ENCODE measurements at regions not wholly inside any gene's neighbourhood (a gene's known extent, or its start where the extent isn't known, plus 50 kb on each side); places are given as distances from the start of the nearest gene placed in this dataset.

GRCh38 chr7:52365349-52365748, 670.1 kb upstream of the POM121L12 start:
- TF ChIP-seq, protein P1, sequence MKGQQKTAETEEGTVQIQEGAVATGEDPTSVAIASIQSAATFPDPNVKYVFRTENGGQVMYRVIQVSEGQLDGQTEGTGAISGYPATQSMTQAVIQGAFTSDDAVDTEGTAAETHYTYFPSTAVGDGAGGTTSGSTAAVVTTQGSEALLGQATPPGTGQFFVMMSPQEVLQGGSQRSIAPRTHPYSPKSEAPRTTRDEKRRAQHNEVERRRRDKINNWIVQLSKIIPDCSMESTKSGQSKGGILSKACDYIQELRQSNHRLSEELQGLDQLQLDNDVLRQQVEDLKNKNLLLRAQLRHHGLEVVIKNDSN (IDR thresholded peaks at IDR 0.05) = no peak
- TF ChIP-seq MAX (IDR thresholded peaks at IDR 0.05) = no peak
- TF ChIP-seq EGR1 (IDR thresholded peaks at IDR 0.05) = no peak
- no peak for TF ChIP-seq TEAD4 (IDR thresholded peaks at IDR 0.05)

All from Ishikawa (cell line).